Activated T-cell treated with anti-CD3 and anti-CD28 coated beads, Interleukin-2, amount 50 U/mL, for 72 hours (primary cell): ENCODE measurements at regions not wholly inside any gene's neighbourhood (a gene's known extent, or its start where the extent isn't known, plus 50 kb on each side); places are given as distances from the start of the nearest gene placed in this dataset.
"Not testable (repeated sequence)": the region's sequence is repeated elsewhere in the genome, so short reads cannot be mapped to it uniquely, and the experiment has no call there.

Source experiments
- ATAC-seq, 2 donors: fragments of 150-1000 bp; cut with Tn5 transposase; replicated peaks in 1 of 2; 2 replicates each; pipeline ENCODE4 v1.10.0; 2021; ENCODE audit warnings: moderate library complexity in 2 of 2, mild to moderate bottlenecking in 1 of 2
- DNase-seq, 2 donors: peaks; one replicate each; pipeline ENCODE4 v3.0.0; 2021 to 2022; ENCODE audit warnings: mixed read lengths in 1 of 2
- H3K27ac Mint-ChIP-seq: one replicate; pipeline ENCODE4 v1.8.0; 2022; ENCODE audit warnings: mild to moderate bottlenecking, moderate library complexity, mixed read lengths
- H3K27me3 Mint-ChIP-seq: one replicate; pipeline ENCODE4 v1.8.0; 2022; ENCODE audit warnings: low read depth, mixed read lengths
- H3K36me3 Mint-ChIP-seq, 2 donors: one replicate each; pipeline ENCODE4 v1.8.0; 2022; ENCODE audit warnings: mixed read lengths in 2 of 2, mild to moderate bottlenecking in 1 of 2; ENCODE audit not compliant: insufficient read depth in 2 of 2
- H3K4me1 Mint-ChIP-seq: one replicate; pipeline ENCODE4 v1.8.0; 2022; ENCODE audit warnings: low read depth, mixed read lengths
- H3K4me3 Mint-ChIP-seq, 2 donors: one replicate each; pipeline ENCODE4 v1.8.0; 2022; ENCODE audit warnings: mild to moderate bottlenecking in 2 of 2, mixed read lengths in 2 of 2, moderate library complexity in 2 of 2
- H3K9me3 Mint-ChIP-seq, 2 donors: one replicate each; pipeline ENCODE4 v1.8.0; 2022; ENCODE audit warnings: mixed read lengths in 2 of 2

DNA sequence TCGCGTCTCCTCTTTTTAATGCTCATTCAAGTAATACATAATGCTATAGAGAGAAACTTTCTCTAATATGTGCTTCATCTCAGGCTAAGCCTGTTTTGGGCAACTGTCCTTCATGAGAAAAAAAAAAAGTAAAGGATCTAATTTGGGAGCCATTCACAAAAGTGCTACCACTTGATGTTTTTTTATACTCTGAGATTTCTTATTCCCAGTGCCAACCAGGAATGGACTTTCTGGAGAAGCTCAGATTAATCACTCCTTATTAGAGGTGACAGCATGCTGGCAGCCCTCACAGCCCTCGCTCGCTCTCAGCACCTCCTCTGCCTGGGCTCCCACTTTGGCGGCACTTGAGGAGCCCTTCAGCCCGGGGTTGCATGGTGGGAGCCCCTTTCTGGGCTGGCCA lies 51.9 kb upstream of the CLEC6A start:
- H3K4me1 Mint-ChIP-seq, H3K36me3 Mint-ChIP-seq, H3K27ac Mint-ChIP-seq, H3K9me3 Mint-ChIP-seq, DNase-seq, ATAC-seq, H3K27me3 Mint-ChIP-seq, H3K4me3 Mint-ChIP-seq: not testable (repeated sequence)

DNA sequence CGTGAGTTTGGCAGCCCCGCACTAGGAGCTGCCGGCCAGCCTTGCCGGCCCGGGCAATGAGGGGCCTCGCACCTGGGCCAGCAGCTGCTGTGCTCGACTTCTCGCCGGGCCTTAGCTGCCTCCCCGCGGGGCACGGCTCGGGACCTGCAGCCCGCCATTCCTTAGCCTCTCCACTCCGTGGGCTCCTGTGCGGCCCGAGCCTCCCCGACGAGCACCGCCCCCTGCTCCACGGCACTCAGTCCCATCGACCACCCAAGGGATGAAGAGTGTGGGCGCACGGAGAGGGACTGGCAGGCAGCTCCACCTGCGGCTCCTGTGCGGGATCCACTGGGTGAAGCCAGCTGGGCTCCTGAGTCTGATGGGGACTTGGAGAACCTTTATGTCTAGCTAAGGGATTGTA lies 51.4 kb upstream of the CLEC6A start:
- H3K27me3 Mint-ChIP-seq, H3K4me1 Mint-ChIP-seq, H3K4me3 Mint-ChIP-seq, DNase-seq, H3K36me3 Mint-ChIP-seq, ATAC-seq, H3K27ac Mint-ChIP-seq, H3K9me3 Mint-ChIP-seq: not testable (repeated sequence)
